NCI-H524 treated with DMSO at 0.1 percent for 48 hours (cell line): ENCODE measurements at regions not wholly inside any gene's neighbourhood (a gene's known extent, or its start where the extent isn't known, plus 50 kb on each side); places are given as distances from the start of the nearest gene placed in this dataset.
"Not testable (repeated sequence)": the region's sequence is repeated elsewhere in the genome, so short reads cannot be mapped to it uniquely, and the experiment has no call there.

ENCODE experiments used
- DNase-seq: peaks from one replicate; lab custom pipeline; 2025; lab: John Stamatoyannopoulos, UW

GRCh38 chr11:91314521-91314920 lies 910.1 kb upstream of the FAT3 start:
- no peak for DNase-seq

DNA sequence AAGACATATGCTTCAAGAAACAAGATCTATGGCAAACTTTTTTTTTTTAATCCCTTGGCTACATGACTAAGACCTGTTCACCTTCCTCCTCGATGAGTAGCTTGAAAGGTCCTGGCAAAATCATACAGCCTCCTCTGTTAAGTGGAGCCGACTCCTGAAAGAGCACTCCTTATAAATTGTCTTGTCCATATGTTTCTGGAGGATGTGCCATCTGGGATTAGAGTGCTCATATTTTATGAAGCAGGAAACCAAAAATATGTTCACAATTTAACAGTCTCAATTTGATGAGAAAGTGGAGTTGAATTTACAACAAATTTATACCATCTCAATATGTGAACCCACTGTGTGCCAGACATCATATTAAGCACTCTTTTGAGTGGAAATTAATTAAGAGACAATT lies 912.1 kb upstream of the FAT3 start:
- peak; percentile 96 for DNase-seq

DNA sequence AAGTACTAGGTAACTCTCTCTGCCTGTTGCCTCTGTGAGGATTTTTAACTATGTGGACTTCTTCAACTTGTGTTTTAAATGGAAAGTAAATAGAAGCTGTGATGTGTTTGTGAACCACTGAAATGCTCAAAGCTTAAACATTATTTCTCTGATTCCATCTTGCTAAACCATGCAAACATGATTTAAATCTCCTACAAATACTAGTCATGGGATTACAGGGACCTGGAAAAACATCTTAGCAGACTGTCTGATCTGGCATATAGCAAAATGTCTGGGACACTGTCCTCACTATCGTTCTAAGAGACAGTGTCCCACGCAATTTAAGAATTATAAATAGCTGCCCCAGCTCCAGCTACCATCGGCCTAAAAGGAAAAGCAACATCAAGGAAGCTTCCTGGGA lies 914.5 kb upstream of the FAT3 start:
- DNase-seq, result no peak

GRCh38 chr11:91308069-91308468 lies 916.5 kb upstream of the FAT3 start:
- no peak for DNase-seq

GRCh38 chr11:91305402-91305801 lies 919.2 kb upstream of the FAT3 start:
- peak; percentile 76 for DNase-seq

GRCh38 chr11:91303749-91304148 lies 920.9 kb upstream of the FAT3 start:
- no peak for DNase-seq

DNA sequence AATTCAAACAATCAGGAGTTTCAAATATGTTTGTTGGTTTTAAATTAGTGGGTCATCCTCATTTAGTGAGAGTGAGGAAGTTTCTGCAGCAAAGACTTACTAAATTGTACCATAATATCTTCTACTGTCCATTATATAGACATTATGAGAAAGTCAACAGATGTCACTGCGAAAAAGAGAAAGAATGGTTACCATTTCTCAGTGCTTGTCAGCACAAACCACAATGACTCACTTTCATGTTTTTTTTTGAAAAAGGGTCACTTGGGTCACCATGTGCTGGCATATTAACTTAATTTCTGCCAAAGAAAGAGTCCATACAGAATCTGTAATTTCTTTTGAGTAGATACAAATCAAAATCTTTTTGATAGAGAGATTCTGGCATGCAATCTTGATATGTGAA lies 924.6 kb upstream of the FAT3 start:
- DNase-seq, result no peak

- DNase-seq, result no peak
Measured at GRCh38 chr11:91296629-91297028, 928.0 kb upstream of the FAT3 start.

GRCh38 chr11:91295591-91295990 lies 929.0 kb upstream of the FAT3 start:
- no peak for DNase-seq

GRCh38 chr11:91293119-91293518 lies 931.5 kb upstream of the FAT3 start:
- DNase-seq, result no peak

DNA sequence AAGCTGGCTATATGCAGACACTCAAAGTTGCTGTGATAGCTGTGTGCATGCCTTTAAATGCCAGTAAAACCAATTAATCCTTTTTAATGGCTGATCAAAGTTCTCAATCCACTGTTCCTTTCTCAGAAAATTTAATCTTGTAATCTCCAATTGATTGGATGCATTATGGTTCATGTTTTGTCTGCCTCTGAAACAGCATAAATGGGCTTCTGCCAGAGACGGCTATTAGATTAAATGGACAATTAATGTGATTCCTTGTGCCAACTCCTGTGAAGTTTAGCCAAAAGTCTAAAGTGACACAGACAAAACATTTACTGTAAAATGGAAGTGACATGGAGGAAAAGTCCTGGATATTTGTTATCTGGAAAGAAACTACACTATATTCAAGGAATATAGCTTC lies 952.5 kb upstream of the FAT3 start:
- DNase-seq, result no peak

DNA sequence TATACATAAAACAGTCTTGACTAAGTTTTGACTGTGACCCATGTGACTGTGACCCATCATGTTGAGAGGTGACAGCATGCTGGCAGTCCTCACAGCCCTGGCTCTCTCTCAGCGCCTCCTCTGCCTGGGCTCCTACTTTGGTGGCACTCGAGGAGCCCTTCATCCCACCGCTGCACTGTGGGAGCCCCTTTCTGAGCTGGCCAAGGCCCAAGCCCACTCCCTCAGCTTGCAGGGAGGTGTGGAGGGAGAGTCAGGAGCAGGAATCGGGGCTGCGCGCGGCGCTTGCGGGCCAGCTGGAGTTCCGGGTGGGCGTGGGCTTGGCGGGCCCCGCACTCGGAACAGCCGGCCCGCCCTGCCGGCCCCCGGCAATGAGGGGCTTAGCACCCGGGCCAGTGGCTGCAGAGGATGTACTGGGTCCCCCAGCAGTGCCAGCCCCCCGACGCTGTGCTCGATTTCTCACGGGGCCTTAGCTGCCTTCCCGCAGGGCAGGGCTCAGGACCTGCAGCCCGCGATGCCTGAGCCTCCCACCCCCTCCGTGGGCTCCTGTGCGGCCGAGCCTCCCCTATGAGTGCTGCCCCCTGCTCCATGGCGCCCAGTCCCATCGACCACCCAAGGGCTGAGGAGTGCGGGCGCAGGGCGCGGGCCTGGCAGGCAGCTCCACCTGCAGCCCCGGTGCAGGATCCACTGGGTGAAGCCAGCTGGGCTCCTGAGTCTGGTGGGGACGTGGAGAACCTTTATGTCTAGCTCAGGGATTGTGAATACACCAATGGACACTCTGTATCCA lies 955.9 kb upstream of the FAT3 start:
- not testable (repeated sequence) for DNase-seq

GRCh38 chr11:91265946-91266345 lies 958.7 kb upstream of the FAT3 start:
- DNase-seq, result no peak

DNA sequence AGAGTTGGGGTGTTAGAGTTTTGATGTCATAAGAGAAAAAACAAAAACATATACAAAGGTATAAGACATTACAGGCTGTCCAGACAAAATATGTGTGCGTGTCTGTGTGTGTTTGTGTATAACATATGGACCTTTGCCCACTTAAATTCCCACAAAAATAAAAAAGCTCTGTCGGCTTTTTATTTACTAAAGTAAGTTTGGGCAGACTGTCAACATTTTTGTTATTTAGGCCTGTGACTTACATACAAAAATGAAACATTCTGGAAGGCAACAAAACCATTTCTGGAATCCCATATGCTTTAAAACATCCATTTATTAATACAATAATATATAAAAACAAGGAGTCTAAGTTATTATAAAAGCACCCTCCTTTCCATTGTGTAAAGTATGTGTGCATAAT lies 960.1 kb upstream of the FAT3 start:
- no peak for DNase-seq

GRCh38 chr11:91263496-91264365 lies 960.9 kb upstream of the FAT3 start:
- no peak for DNase-seq

DNA sequence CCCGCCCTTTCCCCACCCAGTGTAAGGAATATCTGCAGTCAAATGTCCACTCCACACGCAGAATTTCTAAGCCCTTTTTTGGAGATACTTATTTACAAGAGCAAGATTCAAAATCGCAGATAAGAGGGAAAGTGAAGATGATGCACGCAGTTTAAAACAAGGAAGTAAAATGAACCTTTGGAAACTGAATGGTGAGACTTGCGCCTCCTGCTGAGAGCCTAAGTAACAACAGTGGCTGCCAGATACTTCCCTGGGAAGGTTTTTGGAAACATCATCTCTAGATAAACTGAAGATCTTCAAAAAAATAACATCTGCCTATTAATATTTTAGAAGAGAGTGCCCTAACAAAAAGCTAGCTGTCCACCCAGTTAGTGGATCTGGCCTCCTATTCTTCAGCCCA lies 963.1 kb upstream of the FAT3 start:
- DNase-seq, result no peak

DNA sequence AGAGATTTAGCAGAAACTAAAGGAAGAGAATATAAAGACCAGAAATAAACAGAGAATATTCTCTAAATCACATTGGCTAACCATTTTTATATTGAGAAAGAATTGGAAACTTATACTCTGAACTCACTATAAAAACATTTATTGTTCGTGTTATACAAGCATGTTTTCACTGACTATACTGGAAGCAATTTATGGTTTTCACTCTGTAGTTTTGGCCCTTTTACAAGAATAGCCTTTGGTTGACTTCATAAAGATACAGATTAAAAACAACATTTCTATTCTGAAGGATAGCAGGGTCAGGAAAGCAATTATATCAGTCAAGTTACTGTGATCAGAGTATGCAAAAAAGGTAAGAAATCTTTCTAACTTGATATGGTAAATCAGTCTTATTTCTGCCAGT lies 965.7 kb upstream of the FAT3 start:
- DNase-seq, result no peak

GRCh38 chr11:91257667-91258066 lies 967.0 kb upstream of the FAT3 start:
- DNase-seq, result no peak

DNA sequence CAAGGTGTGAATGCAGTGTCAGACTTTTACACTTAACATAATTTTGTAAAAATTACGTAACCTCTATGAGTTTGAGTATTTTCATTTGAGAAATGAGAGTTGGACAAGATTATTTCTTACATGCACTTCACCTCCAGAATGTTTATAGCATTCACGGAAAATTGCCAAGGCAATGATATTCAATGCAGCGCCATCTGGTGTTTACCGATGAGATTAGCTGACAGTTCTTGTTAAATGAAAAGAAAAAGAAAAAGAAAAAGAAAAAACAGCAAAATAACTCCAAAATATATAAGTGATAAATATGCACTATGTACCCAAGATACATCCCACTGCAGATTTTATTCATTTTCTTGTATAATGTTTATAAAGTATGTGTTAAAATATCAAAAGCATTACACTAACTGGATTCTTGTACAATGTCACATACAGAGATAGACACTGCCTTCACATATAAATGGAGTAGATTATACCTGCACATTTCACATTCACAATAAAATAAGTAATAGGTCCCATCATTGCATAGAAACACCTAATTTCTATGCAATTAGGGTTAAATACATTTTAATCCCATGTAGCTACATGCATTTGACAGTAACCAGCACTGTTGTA lies 976.3 kb upstream of the FAT3 start:
- DNase-seq, result no peak

- DNase-seq, result peak; percentile 59
Measured at GRCh38 chr11:91247009-91247735, 977.4 kb upstream of the FAT3 start.

DNA sequence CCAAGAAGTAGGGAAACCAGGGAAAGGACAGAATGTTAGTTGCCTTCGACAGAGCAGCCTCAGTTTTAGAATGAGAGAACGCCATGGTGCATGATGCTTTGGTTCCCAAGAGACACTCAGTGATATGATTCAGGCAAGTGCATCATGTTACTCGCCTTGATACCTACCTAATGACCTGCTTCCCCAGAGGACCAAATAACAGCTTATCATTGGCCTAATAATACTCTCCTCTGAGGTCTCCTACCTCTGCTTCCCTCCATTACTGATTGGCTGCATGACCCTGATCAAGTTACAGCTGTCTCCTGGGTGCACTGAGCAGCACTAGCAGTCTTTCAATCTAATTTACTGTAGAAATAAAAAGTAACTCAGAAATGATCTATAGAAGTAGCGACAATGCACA lies 979.7 kb upstream of the FAT3 start:
- DNase-seq, result no peak

- no peak for DNase-seq
Measured at GRCh38 chr11:91243630-91244029, 981.0 kb upstream of the FAT3 start.
